Fibroblast of pulmonary artery (primary cell): ENCODE measurements at regions not wholly inside any gene's neighbourhood (a gene's known extent, or its start where the extent isn't known, plus 50 kb on each side); places are given as distances from the start of the nearest gene placed in this dataset.
"Not testable (repeated sequence)": the region's sequence is repeated elsewhere in the genome, so short reads cannot be mapped to it uniquely, and the experiment has no call there.

Experiments
- DNase-seq: peaks from one replicate; pipeline ENCODE4 v3.0.0-alpha.2; 2010; ENCODE audit warnings: low read depth
- H3K4me3 ChIP-seq: replicated peaks from 2 replicates; pipeline ENCODE4 v1.5.1; 2011; ENCODE audit warnings: low read depth, mild to moderate bottlenecking, control low read depth, low read length, moderate library complexity
- TF ChIP-seq, protein P1 (sequence below): IDR thresholded peaks from 2 replicates; pipeline ENCODE4 v1.5.1; 2011; ENCODE audit warnings: mild to moderate bottlenecking, control low read depth, low read length, inconsistent platforms; ENCODE audit errors: missing control alignments

DNA sequence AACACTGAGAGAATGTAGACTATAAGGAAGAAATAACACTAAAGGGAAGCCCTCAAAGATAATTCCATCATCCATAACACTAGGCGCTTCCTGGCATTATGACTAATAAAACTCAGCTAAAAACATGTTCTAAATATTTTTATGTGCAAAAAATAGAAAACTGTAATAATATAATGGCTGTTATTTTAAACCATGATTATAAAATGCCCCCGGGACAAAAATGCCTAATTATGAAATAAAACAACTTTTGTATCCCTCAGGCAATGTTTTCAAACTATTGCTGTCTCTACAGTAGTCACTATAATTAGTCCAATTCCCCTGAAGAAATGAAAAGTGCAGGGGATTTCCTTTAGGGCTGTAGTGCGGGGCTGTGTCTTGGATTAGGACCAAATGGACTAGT is 242.4 kb downstream of the RNF144B start:
- no peak for DNase-seq
- no peak overlapping the region for H3K4me3 ChIP-seq
- TF ChIP-seq, protein P1, sequence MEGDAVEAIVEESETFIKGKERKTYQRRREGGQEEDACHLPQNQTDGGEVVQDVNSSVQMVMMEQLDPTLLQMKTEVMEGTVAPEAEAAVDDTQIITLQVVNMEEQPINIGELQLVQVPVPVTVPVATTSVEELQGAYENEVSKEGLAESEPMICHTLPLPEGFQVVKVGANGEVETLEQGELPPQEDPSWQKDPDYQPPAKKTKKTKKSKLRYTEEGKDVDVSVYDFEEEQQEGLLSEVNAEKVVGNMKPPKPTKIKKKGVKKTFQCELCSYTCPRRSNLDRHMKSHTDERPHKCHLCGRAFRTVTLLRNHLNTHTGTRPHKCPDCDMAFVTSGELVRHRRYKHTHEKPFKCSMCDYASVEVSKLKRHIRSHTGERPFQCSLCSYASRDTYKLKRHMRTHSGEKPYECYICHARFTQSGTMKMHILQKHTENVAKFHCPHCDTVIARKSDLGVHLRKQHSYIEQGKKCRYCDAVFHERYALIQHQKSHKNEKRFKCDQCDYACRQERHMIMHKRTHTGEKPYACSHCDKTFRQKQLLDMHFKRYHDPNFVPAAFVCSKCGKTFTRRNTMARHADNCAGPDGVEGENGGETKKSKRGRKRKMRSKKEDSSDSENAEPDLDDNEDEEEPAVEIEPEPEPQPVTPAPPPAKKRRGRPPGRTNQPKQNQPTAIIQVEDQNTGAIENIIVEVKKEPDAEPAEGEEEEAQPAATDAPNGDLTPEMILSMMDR: no peak

DNA sequence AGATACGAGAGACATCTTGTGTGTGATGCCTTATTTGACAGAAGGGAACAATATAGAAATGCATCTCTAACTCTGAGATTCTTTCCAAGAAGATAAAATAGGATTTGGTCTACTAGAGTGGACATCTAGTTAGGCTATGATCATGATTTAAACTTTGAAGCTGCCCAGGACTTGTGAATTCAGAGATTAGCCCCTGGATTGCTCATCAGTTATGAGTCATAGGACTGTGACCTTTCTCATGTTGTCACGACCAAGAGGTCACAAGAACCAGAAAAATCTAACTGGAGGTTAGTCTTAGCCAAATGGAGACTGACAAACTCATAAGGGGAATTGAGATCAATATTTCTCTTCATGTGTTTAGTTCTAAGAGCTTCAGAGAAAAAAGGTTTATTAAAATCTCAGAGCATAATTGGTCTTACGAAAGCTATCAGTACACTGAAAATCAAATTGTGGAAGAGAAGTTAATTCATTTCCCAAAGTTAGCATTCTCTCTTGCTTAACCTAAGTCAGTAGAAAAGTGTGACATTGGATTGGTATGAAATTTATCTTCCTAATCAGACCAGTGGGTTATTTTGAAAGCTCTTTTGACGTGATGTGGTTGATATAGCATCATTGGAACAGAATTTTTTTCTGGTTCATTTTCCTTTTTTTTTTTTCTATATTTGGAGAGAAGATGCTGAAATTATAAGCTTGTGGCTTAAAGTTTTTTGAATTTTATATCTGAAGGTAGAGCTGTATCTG is 245.7 kb downstream of the RNF144B start:
- DNase-seq: peak; percentile 30
- H3K4me3 ChIP-seq: no peak overlapping the region
- TF ChIP-seq, protein P1: no peak

DNA sequence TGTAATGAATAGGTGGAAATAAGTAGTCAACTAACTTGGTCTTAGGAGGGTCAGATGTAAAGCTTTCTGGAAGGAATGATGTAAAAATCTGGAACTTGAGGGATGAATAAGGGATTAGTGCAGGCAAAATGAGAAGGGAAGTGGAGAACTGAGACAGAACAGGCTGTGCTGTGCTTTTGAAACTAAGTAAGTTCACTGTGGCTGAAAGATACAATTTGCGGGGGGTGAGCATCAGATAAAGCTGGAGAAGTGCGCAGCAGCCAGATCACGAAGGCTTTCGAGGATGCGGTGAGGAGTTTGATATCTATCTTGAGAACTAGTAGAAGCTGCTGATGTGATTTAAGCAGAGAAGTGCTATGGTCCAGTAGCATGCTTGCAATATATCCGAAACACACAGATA is 247.8 kb downstream of the RNF144B start:
- TF ChIP-seq, protein P1: no peak
- DNase-seq: no peak
- no peak overlapping the region for H3K4me3 ChIP-seq

DNA sequence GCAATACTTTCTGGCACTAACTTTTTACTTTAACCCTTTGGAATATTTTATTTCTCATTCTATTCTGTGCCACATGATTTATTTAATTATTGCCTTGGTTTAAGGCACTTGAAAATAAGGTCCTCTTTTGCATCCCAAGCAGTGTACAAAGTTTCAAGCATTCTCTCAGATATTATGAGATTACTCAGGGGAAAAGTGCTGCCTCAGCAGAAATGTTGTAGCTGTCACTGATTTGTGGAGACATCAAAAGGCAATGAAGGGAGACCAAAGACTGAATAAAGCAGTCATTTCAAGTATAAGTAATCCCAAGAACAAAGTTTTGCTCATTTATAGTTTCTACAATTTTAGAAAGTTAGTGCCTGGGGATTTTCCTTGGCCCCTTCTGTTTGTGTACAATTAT is 253.0 kb downstream of the RNF144B start:
- DNase-seq: no peak
- TF ChIP-seq, protein P1: no peak
- H3K4me3 ChIP-seq: no peak overlapping the region

DNA sequence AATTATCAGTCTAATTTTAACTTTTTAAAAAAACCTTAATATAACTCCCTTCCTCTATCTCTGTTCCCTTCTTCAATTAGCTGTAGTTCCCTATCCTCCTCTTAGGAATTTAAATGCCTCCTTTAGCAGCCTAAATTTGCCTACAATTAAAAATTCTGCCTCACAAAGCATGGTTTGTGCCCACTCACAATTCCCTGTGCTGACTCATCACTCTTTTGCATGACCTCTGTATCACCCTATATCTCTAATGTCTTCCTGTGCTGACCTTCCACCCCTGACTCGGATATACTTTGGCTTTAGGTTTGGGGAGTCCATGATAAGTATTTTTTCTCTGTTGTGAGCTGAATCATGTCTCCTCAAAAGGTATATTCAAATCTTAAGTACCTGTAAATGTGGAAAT is 253.6 kb downstream of the RNF144B start:
- TF ChIP-seq, protein P1: no peak
- no peak overlapping the region for H3K4me3 ChIP-seq
- DNase-seq: no peak

DNA sequence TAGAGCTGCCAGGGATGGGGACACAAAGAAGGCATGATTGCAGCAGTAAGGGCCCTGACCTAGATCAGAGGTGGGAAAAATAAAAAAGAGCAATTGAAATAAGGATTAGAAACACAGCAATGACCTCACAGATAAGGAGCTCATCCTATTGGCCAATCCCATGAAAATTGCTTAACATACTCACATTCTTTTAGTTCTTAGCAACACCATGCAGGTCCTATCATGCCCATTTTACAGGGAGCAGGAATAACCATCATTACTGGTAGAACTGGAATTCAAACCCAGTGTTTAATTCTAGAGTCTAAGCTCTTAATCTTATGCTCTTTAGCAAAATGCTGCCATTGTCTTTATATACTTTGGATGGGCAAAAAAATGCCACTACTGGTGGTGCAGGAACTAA is 267.7 kb downstream of the RNF144B start:
- DNase-seq: no peak
- H3K4me3 ChIP-seq: no peak overlapping the region
- TF ChIP-seq, protein P1: no peak

DNA sequence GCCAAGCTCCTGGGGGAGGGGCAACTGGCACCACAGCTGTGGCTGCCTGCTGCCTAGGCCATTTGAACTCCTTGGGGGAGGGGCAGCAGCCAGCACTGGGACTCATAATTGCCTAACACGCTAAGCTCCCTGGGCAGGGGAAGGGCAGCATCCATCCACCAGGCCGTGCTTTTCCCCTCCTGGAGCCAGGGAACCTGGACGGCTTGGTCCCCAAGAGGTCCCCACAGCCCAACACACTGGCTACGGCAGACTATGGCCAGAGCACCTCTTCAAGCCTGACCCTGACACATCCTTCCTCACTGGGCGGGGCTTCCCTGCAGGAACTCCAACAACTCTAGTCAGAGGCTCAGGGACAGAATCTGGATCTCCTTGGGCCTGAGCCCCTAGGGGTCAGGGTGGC is 269.4 kb downstream of the RNF144B start:
- TF ChIP-seq, protein P1: no peak
- H3K4me3 ChIP-seq: no peak overlapping the region
- no peak for DNase-seq

DNA sequence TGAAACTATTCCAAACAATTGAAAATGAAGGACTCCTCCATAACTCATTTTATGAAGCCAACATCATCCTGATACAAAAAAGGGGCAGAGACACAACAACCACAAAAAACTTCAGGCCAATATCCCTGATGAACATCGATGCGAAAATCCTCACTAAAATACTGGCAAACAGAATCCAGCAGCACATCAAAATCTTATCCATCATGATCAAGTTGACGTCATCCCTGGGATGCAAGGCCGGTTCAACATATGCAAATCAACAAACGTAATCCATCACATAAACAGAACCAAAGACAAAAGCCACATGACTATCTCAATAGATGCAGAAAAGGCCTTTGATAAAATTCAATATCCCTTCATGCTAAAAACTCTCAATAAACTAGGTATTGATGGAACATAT is 272.8 kb downstream of the RNF144B start:
- DNase-seq, H3K4me3 ChIP-seq: not testable (repeated sequence)
